CD4-positive, alpha-beta T cell treated with Interleukin-17A for 1 hour (primary cell): ENCODE measurements at regions not wholly inside any gene's neighbourhood (a gene's known extent, or its start where the extent isn't known, plus 50 kb on each side); places are given as distances from the start of the nearest gene placed in this dataset.

Source experiments
- DNase-seq: peaks from one replicate; pipeline ENCODE4 v3.0.0-alpha.2; 2020

DNA sequence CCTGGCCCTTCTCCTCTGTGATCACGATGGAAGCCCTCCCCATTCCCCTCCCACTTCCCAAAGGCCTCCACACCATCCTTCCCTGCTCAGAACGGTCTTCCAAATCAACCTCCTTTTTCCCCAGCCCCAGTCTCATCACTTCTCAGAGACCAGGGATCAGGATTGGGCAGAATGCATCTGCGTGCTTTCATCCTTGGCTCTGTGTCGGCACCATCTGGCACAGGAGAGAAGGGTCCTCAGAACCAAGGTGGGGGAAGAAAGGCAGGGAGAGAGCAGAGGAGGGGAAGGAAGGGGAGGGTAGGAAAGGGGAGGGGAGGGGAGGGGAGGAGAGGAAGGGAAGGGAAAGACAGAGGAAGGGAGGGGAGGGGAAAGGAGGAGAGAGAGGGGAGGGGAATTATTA lies 52.4 kb upstream of the FICD start:
- no peak for DNase-seq

DNA sequence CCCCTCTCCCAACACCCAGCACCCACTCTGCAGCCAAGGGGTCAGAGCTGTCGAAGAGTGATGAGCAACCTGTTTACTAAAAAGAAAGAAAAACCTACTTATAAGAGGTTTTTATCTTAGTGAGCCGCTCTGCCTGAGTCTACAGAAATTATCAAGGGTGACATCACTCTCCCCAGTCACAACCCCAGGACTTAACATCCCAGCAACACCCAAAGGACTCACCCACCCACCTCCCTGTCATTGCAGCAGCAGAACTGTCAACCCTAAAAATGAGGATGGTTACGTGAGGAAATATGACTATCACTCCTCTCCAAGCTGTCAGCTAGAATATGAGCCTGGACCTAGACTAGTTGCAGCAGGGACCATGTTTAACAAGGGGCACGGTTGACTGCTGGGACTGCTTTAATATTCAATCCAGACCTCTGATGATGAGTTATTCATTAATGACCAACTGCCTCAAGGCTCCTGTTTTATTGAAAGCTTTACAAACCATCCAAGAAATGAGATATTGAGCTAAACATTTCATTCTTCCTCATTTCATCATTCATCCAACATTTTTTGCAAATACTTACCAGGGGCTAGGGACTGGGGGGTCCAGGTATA lies 53.9 kb upstream of the FICD start:
- no peak for DNase-seq

DNA sequence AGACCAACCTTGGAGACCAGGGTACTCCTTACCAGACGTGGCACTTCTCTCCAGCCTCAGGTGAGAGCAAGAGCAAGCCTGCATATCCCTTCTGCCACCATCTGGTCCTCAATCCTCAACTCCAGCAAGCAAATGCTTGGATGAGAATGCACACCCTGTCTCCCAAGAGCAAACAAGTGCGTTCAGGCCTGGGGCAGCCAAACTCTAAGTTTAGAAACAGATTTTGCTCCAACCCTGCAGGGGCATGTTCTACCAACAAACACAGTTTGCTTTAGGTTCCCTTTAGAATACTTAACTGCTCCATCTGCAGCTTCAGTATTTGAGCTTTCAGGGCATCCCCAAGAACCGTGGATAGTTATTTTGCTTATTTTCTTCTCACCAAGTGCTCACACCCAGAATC lies 55.9 kb upstream of the FICD start:
- DNase-seq, result no peak

DNA sequence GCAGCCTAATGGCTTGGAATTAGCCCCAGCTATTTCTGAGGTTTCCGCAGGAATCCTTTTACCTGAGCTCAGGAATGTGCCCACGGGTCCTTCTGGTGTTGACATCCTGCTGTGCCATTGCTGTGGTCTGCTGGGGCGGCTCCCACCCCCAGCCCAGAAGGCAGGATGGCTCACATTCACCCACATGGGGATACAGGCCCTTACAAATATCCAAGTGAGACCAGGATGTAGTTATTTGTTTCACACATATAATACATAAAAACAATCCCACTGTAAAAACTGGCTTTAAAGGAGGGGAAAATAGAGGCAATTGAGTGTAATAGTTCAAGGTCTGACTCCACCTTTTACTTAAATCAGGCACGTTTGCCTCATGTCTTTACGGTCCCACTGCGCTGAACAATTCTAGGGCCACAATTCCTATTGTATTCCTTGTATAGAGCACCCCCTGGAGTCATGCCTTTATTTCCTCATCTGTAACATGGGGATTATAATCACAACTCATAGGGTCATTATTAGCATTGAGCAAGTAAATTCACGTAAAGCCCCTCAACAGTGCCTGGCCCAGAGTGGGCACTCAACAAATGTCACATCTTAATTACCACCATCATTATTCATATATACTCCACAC lies 57.2 kb upstream of the FICD start:
- no peak for DNase-seq

DNA sequence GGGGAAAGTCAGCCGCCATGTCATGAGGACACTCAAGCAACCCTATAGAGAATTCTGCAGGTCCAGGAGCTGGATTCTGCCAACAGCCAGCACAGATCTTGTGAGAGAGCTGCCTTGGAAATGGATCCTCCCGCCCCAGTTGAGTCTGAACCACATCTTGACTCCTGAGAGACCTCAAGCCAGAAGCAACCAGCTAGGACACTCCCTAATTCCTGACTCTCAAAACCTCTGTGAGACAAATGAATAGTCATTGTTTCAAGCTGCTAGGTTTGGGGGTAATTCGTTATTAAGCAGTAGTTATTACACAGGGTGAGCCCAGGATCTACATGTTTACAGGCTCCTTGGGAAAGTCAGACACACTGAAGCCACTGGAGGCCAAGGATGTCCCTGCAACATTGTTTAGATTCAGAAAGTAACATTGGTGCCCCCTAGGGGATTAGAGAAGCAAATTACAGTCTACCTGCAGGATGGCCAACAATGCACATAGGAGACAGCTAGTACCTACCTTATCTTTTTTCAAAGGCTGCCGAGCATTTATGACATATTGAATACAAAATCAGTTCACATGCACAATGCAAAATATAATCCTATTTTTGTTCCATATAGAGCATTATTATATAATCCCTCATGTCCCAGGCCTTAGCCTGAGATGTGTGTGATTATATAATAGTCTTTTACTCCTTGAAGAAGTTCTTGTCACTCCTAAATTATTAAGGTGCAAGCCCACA lies 57.9 kb upstream of the FICD start:
- DNase-seq, result peak; percentile 64

DNA sequence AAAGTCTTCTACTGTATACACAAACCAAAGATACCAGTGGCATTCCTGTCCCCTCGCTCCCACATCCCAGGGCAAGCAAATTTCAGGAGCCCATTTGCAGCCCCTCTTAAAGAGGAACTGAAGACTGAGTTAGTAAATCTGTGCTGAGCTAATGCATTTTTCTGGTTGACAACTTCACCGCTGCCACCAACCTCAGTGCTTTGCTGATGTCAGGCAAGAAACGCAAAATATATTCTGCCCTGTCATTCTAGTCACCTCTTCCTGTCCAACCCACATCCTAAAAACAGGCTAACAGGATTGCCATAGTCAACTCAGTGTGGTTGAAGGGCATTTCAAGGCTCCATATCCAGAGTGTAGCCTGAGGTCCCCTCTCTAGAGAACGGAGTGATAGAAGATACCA lies 59.4 kb upstream of the FICD start:
- no peak for DNase-seq

DNA sequence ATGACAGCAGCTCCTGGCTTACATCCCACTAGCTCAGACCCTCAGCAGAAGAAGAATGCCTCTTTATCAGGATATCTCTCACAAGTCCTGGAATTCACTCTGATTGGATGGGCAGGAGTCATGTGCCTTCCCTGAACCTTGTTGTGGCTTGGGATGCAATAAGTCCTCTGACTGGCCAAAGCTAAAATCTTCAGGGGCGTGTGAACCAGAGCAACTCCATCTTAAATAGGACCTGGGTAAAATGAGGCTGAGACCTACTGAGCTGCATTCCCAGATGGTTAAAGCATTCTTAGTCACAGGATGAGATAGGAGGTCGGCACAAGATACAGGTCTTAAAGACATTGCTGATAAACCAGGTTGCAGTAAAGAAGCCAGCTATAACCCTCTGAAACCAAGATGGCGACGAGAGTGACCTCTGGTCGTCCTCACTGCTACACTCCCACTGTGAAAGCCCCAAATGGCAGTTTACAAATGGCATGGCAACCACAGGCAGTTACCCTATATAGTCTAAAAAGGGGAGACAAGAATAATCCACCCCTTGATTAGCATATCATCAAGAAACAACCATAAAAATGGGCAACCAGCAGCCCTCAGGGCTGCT lies 60.4 kb upstream of the FICD start:
- no peak for DNase-seq

DNA sequence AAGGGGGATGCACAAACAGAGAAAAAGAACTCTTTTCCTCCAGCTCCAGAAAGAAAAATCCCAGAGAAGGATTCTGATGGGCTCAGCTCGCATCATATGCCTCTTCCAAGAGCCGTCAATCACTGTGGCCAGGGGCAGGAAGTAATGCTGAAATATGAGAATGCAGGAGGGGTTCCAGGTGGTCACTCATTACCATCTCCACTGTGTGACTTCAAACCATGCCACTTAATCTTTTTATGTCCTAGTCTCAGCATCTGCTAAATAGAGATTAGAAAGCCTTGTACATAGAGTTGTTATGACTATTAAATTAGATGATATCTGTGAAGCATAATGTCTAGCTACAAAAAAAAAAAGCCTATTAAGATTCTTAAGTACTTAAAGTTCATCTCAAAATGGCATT lies 65.6 kb upstream of the FICD start:
- DNase-seq, result no peak

DNA sequence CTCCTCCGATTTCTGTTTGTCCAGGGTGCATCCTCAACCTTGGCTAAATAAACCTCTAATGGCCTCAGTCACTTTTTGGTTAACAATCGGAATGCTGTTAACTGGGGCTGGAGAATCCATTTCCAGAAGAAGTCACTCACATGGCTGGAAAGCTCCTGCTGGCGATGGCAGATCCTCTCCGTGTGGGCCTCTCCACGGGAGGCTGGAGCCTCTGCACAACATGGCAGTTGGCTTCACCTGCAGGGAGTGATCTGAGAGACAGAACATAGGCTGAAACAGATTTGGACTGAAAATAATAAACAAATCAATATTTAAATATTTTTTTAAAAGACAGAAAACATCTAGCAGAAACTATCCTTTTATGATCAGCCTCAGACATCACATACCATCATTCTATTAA lies 66.8 kb upstream of the FICD start:
- no peak for DNase-seq

DNA sequence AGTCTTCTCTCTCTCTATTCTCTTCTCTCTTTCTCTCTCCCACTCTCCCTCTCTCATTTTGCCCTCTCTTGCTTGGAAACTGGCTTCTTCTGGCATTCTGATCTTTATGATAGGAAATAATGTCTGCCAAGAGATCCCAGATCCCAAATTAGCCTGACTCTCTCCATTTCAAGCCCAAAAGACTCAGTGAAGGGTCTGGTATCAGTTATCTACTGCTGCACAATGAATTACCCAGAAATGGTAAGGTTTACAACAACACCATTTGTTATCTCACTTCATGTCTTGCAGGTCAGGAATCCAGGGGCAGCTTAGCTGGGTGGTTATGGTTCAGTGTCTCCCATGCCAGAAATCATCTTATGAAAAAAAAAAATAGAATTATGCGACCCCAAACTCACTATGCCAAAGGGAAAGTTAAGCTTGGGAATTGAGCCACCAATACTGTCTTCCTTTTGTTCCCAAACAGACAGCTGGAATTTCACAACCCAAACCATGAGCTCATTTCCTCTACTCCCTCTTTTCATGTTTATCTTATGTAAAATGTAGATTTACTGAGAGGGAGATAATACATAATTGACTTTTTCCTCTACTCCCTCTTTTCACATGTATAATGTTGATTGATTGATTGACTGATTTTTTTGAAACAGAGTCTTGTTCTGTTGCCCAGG lies 67.8 kb upstream of the FICD start:
- DNase-seq, result no peak

DNA sequence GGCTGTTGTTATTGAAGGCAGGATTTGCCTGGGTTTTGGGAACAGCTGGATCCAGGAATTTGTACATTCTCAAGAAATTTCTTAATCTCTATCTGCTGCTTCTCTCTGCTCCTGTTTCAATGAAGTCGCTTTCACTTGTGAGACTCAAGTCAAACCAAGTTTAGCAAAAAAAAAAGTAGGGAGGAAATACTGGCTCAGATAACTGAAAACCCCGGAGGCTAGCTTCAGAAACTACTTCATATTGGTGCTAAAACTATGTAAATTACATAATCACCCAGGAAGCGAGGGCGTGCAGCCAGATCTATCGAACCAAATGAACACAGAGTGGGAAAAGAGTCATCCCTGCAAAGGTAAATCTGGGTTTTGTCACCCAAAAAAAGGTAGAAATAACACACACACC lies 68.3 kb upstream of the FICD start:
- no peak for DNase-seq

DNA sequence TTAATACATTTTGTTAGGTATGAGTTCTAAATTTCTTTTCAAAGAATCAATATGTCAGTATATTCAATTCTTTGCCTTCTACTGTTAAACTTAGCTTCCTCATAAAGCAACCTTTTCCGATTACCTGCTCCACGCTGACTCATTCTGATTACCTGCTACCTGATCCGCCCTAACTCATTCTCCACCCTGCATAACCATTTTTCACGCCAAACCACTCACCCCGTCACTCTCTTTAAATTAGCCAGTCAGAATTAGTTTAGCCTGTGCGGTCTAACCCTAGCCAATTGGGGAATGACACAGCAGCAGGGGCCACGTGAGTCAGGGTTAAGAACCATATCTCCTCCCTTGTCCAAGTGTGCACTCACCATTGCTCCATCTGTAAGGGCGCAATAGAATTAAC lies 72.2 kb upstream of the FICD start:
- DNase-seq, result no peak

DNA sequence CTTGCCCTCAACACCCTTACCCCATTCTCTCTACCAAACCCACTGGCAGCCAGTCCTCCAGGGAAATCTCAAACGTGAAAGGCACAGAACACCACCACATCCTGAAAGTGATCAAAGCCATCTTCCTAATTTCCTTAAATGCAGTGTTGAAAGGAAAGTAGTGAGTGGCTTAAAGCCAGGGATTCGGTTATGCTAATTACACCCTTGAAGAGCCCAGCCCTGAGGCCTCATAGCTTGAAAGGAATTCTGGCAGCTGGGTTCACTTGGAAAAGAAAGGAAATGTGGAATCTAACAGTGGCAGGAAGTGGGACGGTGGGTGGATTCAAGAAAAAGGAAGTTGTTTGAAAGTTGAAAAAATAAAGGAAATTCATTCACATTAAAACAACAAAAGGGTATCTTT lies 73.0 kb upstream of the FICD start:
- no peak for DNase-seq

DNA sequence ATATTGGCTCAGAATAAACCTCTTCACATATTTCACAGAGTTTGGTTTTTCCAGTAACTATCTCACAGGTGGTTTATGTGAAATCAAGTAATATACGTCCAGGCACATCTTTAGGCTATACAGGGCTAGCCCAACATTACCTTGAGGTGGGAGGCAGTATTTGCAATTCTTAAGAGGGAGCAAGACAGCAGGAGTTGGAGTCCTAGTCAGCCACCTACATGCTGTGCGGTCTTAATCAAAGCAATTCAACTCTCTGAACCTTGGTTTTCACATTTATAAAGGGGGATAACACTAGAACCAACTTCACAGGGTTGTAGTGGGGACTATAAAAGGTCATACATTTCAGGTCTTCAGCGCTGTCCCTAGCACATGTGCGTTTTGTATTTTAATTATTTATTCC lies 73.5 kb upstream of the FICD start:
- no peak for DNase-seq

DNA sequence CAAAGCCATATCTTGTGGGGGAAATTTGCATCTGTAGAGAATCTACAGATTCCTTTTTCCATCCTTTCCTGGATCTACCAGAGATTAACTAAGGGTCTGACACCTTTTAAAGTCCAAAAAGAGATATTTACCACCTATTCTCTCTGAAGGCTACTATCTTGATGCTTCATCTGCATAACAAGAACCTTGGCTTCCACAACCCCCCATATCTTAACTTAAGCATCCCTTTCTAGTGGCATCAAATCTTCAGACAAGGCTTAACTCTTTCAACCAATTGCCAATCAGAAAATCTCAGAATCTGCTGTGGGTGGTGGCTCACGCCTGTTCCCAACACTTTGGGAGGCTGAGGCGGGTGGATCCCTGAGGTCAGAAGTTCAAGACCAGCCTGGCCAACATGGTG lies 74.3 kb upstream of the FICD start:
- DNase-seq, result no peak

DNA sequence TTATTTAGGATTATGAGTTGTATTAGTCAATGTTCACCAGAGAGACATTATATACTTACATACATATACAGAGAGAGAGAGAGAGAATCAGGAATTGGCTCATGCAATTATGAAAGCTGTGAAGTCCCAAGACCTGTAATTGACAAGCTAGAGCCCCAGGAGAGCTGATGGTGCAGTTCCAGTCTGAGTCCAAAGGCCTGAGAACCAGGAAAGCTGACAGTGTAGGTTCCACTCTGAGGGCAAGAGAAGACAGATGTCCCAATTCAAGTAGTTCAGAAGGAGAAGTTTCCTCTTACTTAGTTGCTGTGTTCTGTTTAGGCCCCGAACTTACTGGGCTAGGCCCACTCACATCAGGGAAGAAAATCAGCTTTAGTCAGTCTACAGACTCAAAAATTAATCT lies 76.4 kb upstream of the FICD start:
- DNase-seq, result no peak

DNA sequence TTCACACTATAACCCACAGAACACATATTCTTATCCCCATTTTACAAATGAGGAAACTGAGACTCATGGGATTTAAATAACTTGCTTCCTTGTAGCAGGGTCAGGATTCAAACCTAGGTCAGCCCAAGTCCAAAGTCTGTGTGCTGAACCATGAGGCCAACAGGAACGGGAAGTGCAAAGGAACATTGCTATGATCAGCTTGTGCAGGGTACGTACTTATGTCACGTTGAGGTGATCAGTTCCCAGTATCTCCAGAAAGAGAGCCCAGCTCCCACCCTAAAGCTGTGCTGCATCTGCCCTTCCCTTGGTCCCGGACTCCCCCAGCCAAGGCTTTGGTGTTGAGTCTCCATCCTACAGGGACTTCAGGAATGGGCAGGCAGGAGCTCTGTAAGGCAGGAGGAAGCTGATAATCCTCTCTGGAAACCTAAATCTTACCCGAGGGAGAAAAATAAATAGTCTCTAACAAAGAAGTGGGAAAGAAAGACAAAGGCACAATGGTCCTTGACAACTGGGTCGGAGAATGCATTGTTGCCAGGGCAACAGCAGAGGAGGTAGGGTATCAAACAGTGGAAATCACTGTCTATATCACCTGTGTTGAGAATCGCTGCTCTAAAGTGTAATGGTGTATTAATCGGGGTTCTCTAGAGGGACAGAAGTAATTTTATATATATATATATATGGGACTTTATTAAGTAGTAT lies 82.5 kb upstream of the FICD start:
- DNase-seq, result no peak

DNA sequence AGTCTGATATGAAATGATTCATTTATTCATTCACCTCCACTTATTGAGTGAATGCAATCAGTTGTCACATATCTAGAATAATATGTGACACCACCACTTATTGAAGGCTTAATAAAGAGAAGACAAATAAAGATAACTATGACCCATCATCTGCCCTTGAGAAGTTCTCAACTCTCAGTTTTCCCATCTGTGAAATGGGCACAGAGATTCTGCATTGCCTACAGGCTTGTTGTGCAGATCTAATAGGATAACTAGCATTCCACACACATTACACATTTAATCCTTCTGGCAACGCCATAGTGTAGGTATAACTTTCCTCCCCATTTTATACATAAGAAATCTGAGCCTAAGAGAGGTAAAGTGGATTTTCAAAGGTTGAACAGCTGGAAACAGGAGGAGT lies 84.2 kb upstream of the FICD start:
- DNase-seq, result no peak

DNA sequence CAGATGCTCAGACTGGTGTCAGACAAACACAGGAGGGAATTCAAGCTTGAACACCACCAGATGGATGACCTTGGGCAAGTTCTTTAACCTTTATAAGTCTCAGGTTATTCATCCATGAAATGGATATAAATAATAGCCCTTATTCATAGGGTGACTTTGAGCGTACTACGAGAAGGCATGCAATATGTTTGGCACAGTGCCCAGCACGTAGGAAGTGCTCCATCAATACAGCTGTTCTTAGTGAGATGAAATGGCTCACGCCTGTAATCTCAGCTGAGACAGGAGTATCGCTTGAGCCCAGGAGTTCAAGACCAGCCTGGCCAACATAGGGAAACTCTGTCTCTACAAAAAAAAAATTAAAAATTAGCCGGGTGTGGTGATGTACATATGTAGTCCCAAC lies 84.8 kb upstream of the FICD start:
- no peak for DNase-seq

DNA sequence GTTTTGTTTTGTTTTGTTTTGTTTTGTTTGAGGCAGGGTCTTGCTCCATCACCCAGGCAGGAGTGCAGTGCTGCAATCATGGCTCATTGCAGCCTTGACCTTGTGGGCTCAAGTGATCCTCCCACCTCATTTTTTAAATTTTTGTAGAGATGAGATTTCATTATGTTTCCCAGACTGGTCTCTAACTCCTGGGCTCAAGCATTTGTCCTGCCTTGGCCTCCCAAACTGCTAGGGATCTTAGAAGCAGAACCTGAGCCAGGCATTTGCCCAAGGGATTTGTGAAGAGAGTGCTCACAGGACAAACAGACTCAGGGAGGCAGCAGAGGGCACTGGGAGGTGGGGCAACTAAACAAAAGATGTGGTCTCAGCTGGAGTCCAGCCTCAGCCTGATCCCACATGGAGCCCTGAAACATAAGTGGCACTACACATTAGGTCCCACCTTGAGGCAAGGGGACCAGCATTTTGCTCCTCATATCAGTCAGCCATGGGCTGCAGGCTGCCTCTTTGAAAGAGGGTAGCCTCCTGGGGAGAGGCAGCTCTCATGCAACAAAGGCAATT lies 86.2 kb upstream of the CMKLR1 start:
- DNase-seq, result no peak

DNA sequence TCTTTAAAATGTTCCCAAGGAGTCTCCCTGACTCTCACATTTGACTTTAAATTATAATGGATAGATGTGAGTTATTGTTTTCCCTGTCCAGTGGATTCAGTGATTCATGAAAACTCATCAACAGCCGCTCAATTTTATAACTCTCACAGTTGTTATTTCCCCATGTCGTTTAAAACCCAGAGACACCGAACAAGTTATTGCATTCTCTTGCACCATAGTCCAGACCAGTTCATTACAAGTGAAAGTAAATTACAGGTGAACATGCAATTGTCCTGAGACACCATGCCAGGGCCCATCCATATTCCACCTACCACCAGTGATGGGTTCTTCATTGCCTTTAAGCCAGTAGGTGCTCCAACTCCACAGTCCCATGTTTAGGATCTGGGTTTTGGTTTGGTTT lies 85.7 kb upstream of the CMKLR1 start:
- DNase-seq, result no peak

DNA sequence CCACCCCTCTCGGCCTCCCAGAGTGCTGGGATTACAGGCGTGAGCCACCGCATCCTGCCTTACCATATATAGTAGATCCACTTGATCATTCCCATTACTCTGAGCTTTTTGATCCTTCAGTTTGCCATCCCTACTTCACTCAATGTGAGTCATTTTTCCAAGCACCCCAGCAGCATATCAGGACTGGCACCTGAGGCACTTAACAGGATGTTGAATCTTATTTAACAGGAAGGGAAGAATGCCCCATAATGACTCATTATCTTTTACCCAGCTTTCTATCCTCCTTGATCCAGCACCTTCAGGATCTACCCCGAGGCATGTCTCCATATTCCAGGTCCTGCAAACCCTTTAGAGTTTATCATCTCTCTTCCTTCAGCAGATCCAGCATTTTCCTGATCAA lies 84.9 kb upstream of the CMKLR1 start:
- DNase-seq, result no peak

DNA sequence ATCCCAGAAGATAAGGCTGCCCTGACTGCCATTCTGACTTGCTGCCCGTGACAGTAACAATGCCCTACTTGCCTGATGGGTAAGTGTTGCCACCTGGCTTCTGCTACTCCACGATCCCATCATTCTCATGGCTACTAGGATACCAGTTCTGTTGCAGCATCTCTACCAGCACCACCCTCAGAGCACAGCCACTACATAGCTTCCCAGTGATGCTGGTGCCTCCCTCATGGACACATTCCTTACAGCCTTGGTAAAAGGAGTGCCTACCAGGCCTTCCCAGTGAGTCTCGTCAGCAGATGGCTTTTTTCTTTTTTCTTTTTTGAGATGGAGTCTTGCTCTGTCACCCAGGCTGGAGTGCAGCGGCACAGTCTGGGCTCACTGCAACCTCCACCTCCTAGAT lies 84.4 kb upstream of the CMKLR1 start:
- DNase-seq, result no peak
